Esophagus squamous epithelium (tissue), 5 donors: ENCODE measurements at regions not wholly inside any gene's neighbourhood (a gene's known extent, or its start where the extent isn't known, plus 50 kb on each side); places are given as distances from the start of the nearest gene placed in this dataset.

Experiments
- DNase-seq: peaks from one replicate; lab custom pipeline; 2025; lab: John Stamatoyannopoulos, UW
- H3K27ac ChIP-seq, 4 donors: fragments of 200-600 bp; sonication (generic); one replicate each; pipeline ENCODE4 v1.5.1; 2016 to 2019; ENCODE audit warnings: mild to moderate bottlenecking in 1 of 4
- H3K27me3 ChIP-seq, 4 donors: fragments of 200-600 bp; sonication (generic); 1 replicate in 3 of 4; 2 replicates in 1 of 4; pipeline versions ENCODE4 v1.5.1 to v1.6.0; 2017 to 2021; ENCODE audit warnings: antibody characterized with exemption in 1 of 4
- H3K36me3 ChIP-seq, 3 donors: fragments of 200-600 bp; sonication (generic); one replicate each; pipeline ENCODE4 v1.5.1; 2016 to 2019
- H3K4me1 ChIP-seq, 3 donors: fragments of 200-600 bp; sonication (generic); one replicate each; pipeline ENCODE4 v1.5.1; 2017 to 2019
- H3K4me3 ChIP-seq, 4 donors: fragments of 200-600 bp; sonication (generic); 1 replicate in 3 of 4; 2 replicates in 1 of 4; pipeline ENCODE4 v1.5.1; 2016 to 2019; ENCODE audit warnings: mild to moderate bottlenecking in 2 of 4, moderate library complexity in 1 of 4
- H3K9me3 ChIP-seq, 3 donors: fragments of 200-600 bp; sonication (generic); one replicate each; pipeline ENCODE4 v1.5.1; 2016 to 2019
- CTCF ChIP-seq, 6 experiments: fragments of 450-650 bp in 4 of 6; fragments of 200-600 bp in 2 of 6; sonication (generic) in 2 of 6; IDR thresholded peaks; one replicate each; pipeline ENCODE4 v1.5.1; 2016 to 2019; ENCODE audit warnings: antibody characterized with exemption in 6 of 6, mild to moderate bottlenecking in 4 of 6, moderate library complexity in 4 of 6
- POLR2A ChIP-seq, 4 donors: fragments of 450-650 bp; IDR thresholded peaks; one replicate each; pipeline ENCODE4 v1.6.1; 2017; ENCODE audit warnings: antibody characterized with exemption in 4 of 4, mild to moderate bottlenecking in 4 of 4, moderate library complexity in 3 of 4
- WGBS, 2 donors: methylation state at CpG; one replicate each; pipeline ENCODE4 v1.1.5; 2018; 5-methylcytosine and 5-hydroxymethylcytosine counted together
- intact Hi-C: fragments of 100-400 bp; cut with DNase I; formaldehyde crosslinking; loops from one replicate; pipeline ENCODE4 v1.15.0; 2022
- donor health status: DM: yes; HTN: yes; CAD: no.

- no peaks in the 10 kb centered on the region for H3K9me3 ChIP-seq
- no peak overlapping the region for H3K4me3 ChIP-seq
- H3K4me1 ChIP-seq, result peaks cover 0 to 10% (median 0%) of the 10 kb centered on the region in 3 donors
- TF ChIP-seq POLR2A (IDR thresholded peaks at IDR 0.05), result no peak
- no peak for TF ChIP-seq CTCF (IDR thresholded peaks at IDR 0.05)
- WGBS, 2 donors, result 76 to 84% methylated on average over 7 of the region's 7 CpGs
- no peak overlapping the region for H3K27ac ChIP-seq
- H3K27me3 ChIP-seq, result no peaks in the 10 kb centered on the region
- intact Hi-C loops, result no loop called here
- no peak for DNase-seq
- no peaks in the 10 kb centered on the region for H3K36me3 ChIP-seq
Observed at GRCh38 chr18:67239826-67240225, 276.7 kb downstream of the DSEL start.

- no peak for DNase-seq
- TF ChIP-seq CTCF (IDR thresholded peaks at IDR 0.05), result no peak
- TF ChIP-seq POLR2A (IDR thresholded peaks at IDR 0.05), result no peak
- intact Hi-C loops, result no loop called here
- Histone ChIP-seq H3K27ac (no peak overlapping the region), H3K36me3 (no peaks in the 10 kb centered on the region), H3K4me3 (no peak overlapping the region), H3K27me3 (no peaks in the 10 kb centered on the region), H3K4me1 (no peaks in the 10 kb centered on the region), H3K9me3 (no peaks in the 10 kb centered on the region)
- 30 to 38% methylated on average over 1 of the region's 1 CpG for WGBS, 2 donors
Observed at GRCh38 chr18:67232991-67233390, 283.5 kb downstream of the DSEL start.

GRCh38 chr18:67232406-67232805 lies 284.1 kb downstream of the DSEL start:
- TF ChIP-seq POLR2A (IDR thresholded peaks at IDR 0.05) (no peak), CTCF (IDR thresholded peaks at IDR 0.05) (no peak)
- H3K9me3 ChIP-seq, result no peaks in the 10 kb centered on the region
- no peaks in the 10 kb centered on the region for H3K4me1 ChIP-seq
- no peak for DNase-seq
- intact Hi-C loops, result no loop called here
- WGBS, 2 donors, result 33 to 39% methylated on average over 4 of the region's 4 CpGs
- H3K36me3 ChIP-seq, result no peaks in the 10 kb centered on the region
- H3K27me3 ChIP-seq, result no peaks in the 10 kb centered on the region
- H3K4me3 ChIP-seq, result no peak overlapping the region
- no peak overlapping the region for H3K27ac ChIP-seq

GRCh38 chr18:67222887-67223286 lies 293.6 kb downstream of the DSEL start:
- intact Hi-C loops, result no loop called here
- Histone ChIP-seq H3K4me3 (no peak overlapping the region), H3K36me3 (no peaks in the 10 kb centered on the region), H3K27ac (no peak overlapping the region), H3K9me3 (no peaks in the 10 kb centered on the region), H3K27me3 (no peaks in the 10 kb centered on the region), H3K4me1 (no peaks in the 10 kb centered on the region)
- DNase-seq, result no peak
- TF ChIP-seq CTCF (IDR thresholded peaks at IDR 0.05) (no peak), POLR2A (IDR thresholded peaks at IDR 0.05) (no peak)

GRCh38 chr18:67219821-67220220 lies 296.7 kb downstream of the DSEL start:
- DNase-seq, result no peak
- WGBS, 2 donors, result 58 to 67% methylated on average over 5 of the region's 5 CpGs
- H3K27ac ChIP-seq, result no peak overlapping the region
- H3K4me1 ChIP-seq, result no peaks in the 10 kb centered on the region
- intact Hi-C loops, result loop anchor here (10.0 kb wide), 1 partner anchor 1445 kb away; no protein-coding TSS in a partner anchor
- H3K9me3 ChIP-seq, result no peaks in the 10 kb centered on the region
- H3K4me3 ChIP-seq, result no peak overlapping the region
- peaks cover 0 to 5% (median 0%) of the 10 kb centered on the region in 4 donors for H3K27me3 ChIP-seq
- no peaks in the 10 kb centered on the region for H3K36me3 ChIP-seq
- TF ChIP-seq CTCF (IDR thresholded peaks at IDR 0.05), result no peak
- no peak for TF ChIP-seq POLR2A (IDR thresholded peaks at IDR 0.05)
